H9 (cell line): ENCODE measurements at regions not wholly inside any gene's neighbourhood (a gene's known extent, or its start where the extent isn't known, plus 50 kb on each side); places are given as distances from the start of the nearest gene placed in this dataset.

Experiments used
- DNase-seq: peaks from one replicate; pipeline ENCODE4 v3.0.0-alpha.2; 2017
- H2AFZ ChIP-seq: one replicate; pipeline ENCODE4 v1.6.1; 2013; ENCODE audit warnings: mild to moderate bottlenecking, low read length, control low read depth, moderate library complexity
- H2AK5ac ChIP-seq: 2 replicates; pipeline ENCODE4 v1.6.1; 2013; ENCODE audit warnings: low read length, control low read depth, mixed read lengths; ENCODE audit not compliant: insufficient read length
- H2BK120ac ChIP-seq: one replicate; pipeline ENCODE4 v1.6.1; 2013; ENCODE audit warnings: low read depth, mild to moderate bottlenecking, low read length, control low read depth, inconsistent platforms; ENCODE audit not compliant: poor library complexity, severe bottlenecking
- H2BK12ac ChIP-seq: 2 replicates; pipeline ENCODE4 v1.6.1; 2013; ENCODE audit warnings: low read length, control low read depth, mixed read lengths, low read depth; ENCODE audit not compliant: insufficient read length
- H2BK15ac ChIP-seq: 2 replicates; pipeline ENCODE4 v1.6.1; 2013; ENCODE audit warnings: low read depth, low read length, control low read depth
- H2BK20ac ChIP-seq: one replicate; pipeline ENCODE4 v1.6.1; 2013; ENCODE audit warnings: low read depth, mild to moderate bottlenecking, low read length, control low read depth, inconsistent platforms; ENCODE audit not compliant: poor library complexity, severe bottlenecking
- H2BK5ac ChIP-seq: 2 replicates; pipeline ENCODE4 v1.6.1; 2013; ENCODE audit warnings: low read length, control low read depth, mixed read lengths; ENCODE audit not compliant: insufficient read length
- H3K14ac ChIP-seq: 2 replicates; pipeline ENCODE4 v1.6.1; 2013; ENCODE audit warnings: low read length, control low read depth; ENCODE audit not compliant: insufficient read depth
- H3K18ac ChIP-seq: 2 replicates; pipeline ENCODE4 v1.6.1; 2013; ENCODE audit warnings: low read depth, mild to moderate bottlenecking, mixed read lengths, low read length, control low read depth; ENCODE audit not compliant: insufficient read length
- H3K23ac ChIP-seq: 2 replicates; pipeline ENCODE4 v1.6.1; 2013; ENCODE audit warnings: low read length, control low read depth, mixed read lengths, low read depth; ENCODE audit not compliant: insufficient read length
- H3K23me2 ChIP-seq: 2 replicates; pipeline ENCODE4 v1.6.1; 2013; ENCODE audit warnings: low read depth, mild to moderate bottlenecking, mixed read lengths, low read length, control low read depth; ENCODE audit not compliant: insufficient read length, poor library complexity, severe bottlenecking
- H3K27ac ChIP-seq: 2 replicates; pipeline ENCODE4 v1.5.1; 2013; ENCODE audit warnings: low read length, control low read depth, mixed read lengths, low read depth; ENCODE audit not compliant: insufficient read length
- H3K27me3 ChIP-seq: 2 replicates; pipeline ENCODE4 v1.6.1; 2013; ENCODE audit warnings: low read length, control low read depth, inconsistent platforms; ENCODE audit not compliant: insufficient read depth
- H3K4ac ChIP-seq: 2 replicates; pipeline ENCODE4 v1.6.1; 2013; ENCODE audit warnings: low read depth, mild to moderate bottlenecking, control low read depth, inconsistent platforms, low read length, moderate library complexity
- H3K4me1 ChIP-seq: 2 replicates; pipeline ENCODE4 v1.6.1; 2013; ENCODE audit warnings: low read length, control low read depth, inconsistent platforms; ENCODE audit not compliant: insufficient read depth
- H3K4me2 ChIP-seq: 2 replicates; pipeline ENCODE4 v1.6.1; 2013; ENCODE audit warnings: low read length, control low read depth, mixed read lengths; ENCODE audit not compliant: insufficient read length, insufficient read depth
- H3K56ac ChIP-seq: 2 replicates; pipeline ENCODE4 v1.6.1; 2013; ENCODE audit warnings: low read depth, mild to moderate bottlenecking, mixed read lengths, low read length, control low read depth; ENCODE audit not compliant: insufficient read length
- H3K79me1 ChIP-seq: 2 replicates; pipeline ENCODE4 v1.6.1; 2013; ENCODE audit warnings: low read depth, mild to moderate bottlenecking, moderate library complexity, low read length, control low read depth, inconsistent platforms; ENCODE audit not compliant: insufficient read depth, poor library complexity, severe bottlenecking
- H3K79me2 ChIP-seq: 2 replicates; pipeline ENCODE4 v1.6.1; 2013; ENCODE audit warnings: low read length, control low read depth, inconsistent platforms; ENCODE audit not compliant: insufficient read depth
- H3K9ac ChIP-seq: 2 replicates; pipeline ENCODE4 v1.6.1; 2013; ENCODE audit warnings: low read length, control low read depth, mixed read lengths; ENCODE audit not compliant: insufficient read length; ENCODE audit errors: extremely low read depth
- H3K9me3 ChIP-seq: one replicate; pipeline ENCODE4 v1.6.1; 2013; ENCODE audit warnings: low read depth, low read length, inconsistent platforms; ENCODE audit not compliant: control insufficient read depth
- H3T11ph ChIP-seq: one replicate; pipeline ENCODE4 v1.6.1; 2013; ENCODE audit warnings: mild to moderate bottlenecking, low read length, control low read depth, inconsistent platforms
- H4K20me1 ChIP-seq: one replicate; pipeline ENCODE4 v1.6.1; 2013; ENCODE audit not compliant: control insufficient read depth, insufficient read length, insufficient read depth
- H4K5ac ChIP-seq: 2 replicates; pipeline ENCODE4 v1.6.1; 2013; ENCODE audit warnings: low read depth, mild to moderate bottlenecking, mixed read lengths, low read length, control low read depth; ENCODE audit not compliant: insufficient read length
- H4K8ac ChIP-seq: replicated peaks from 2 replicates; pipeline ENCODE4 v1.6.1; 2013; ENCODE audit warnings: low read length, control low read depth, mixed read lengths, low read depth; ENCODE audit not compliant: insufficient read length
- H4K91ac ChIP-seq: 2 replicates; pipeline ENCODE4 v1.6.1; 2013; ENCODE audit warnings: low read depth, mild to moderate bottlenecking, moderate library complexity, mixed read lengths, low read length, control low read depth; ENCODE audit not compliant: insufficient read length
- H3K27ac Mint-ChIP-seq, 3 experiments: 2 replicates in 2 of 3; 3 replicates in 1 of 3; pipeline ENCODE4 v1.8.0; 2020 to 2021; ENCODE audit warnings: mixed read lengths in 3 of 3, mild to moderate bottlenecking in 1 of 3, moderate library complexity in 1 of 3
- H3K27me3 Mint-ChIP-seq: 2 replicates; pipeline ENCODE4 v1.8.0; 2021; ENCODE audit warnings: low read depth, mild to moderate bottlenecking, moderate library complexity, mixed read lengths
- H3K36me3 Mint-ChIP-seq, 3 experiments: 2 replicates in 2 of 3; 3 replicates in 1 of 3; pipeline ENCODE4 v1.8.0; 2020 to 2021; ENCODE audit warnings: low read depth in 3 of 3, mixed read lengths in 3 of 3; ENCODE audit not compliant: insufficient read depth in 1 of 3
- H3K4me1 Mint-ChIP-seq, 2 experiments: 2 replicates each; pipeline ENCODE4 v1.8.0; 2020; ENCODE audit warnings: mixed read lengths in 2 of 2
- H3K4me3 Mint-ChIP-seq, 2 experiments: 2 replicates in 1 of 2; 3 replicates in 1 of 2; pipeline ENCODE4 v1.8.0; 2020 to 2021; ENCODE audit warnings: mild to moderate bottlenecking in 2 of 2, mixed read lengths in 2 of 2, moderate library complexity in 1 of 2
- H3K9me3 Mint-ChIP-seq, 2 experiments: 2 replicates in 1 of 2; 3 replicates in 1 of 2; pipeline ENCODE4 v1.8.0; 2020; ENCODE audit warnings: mild to moderate bottlenecking in 2 of 2, mixed read lengths in 2 of 2, moderate library complexity in 1 of 2
- CTCF ChIP-seq: fragments of 200-600 bp; sonication (generic); conservative IDR thresholded peaks from 3 replicates; pipeline ENCODE4 v1.8.0; 2021; ENCODE audit warnings: antibody characterized with exemption, mild to moderate bottlenecking
- WGBS: extraction: QIAGEN DNeasy Blood & Tissue Kit; methylation state at CpG from one replicate; pipeline ENCODE4 v1.1.7; 2013; ENCODE audit warnings: missing lambda C conversion rate, low lambda C conversion rate, mixed read lengths; ENCODE audit not compliant: insufficient read length; ENCODE audit errors: extremely low coverage; 5-methylcytosine and 5-hydroxymethylcytosine counted together

GRCh38 chr1:14009582-14009981 is 309.6 kb downstream of the PRDM2 start:
- H3K9me3 Mint-ChIP-seq = peaks cover 8 to 11% of the 10 kb centered on the region in 2 experiments
- no peak overlapping the region for H3T11ph ChIP-seq
- H3K4me1 ChIP-seq = no peaks in the 10 kb centered on the region; the same call in 1 of the 2 replicates
- no peaks in the 10 kb centered on the region for H3K23me2 ChIP-seq
- H3K18ac ChIP-seq = no peak overlapping the region
- no peak overlapping the region for H3K27ac ChIP-seq
- no peak overlapping the region for H3K56ac ChIP-seq
- H2BK20ac ChIP-seq = no peak overlapping the region
- no peaks in the 10 kb centered on the region for H3K9me3 ChIP-seq
- H3K36me3 Mint-ChIP-seq = peaks cover 0 to 13% (median 2%) of the 10 kb centered on the region in 3 experiments; a peak in 3 of 7 replicates
- no peak overlapping the region for H2AK5ac ChIP-seq
- H3K27ac Mint-ChIP-seq = no peak overlapping the region
- no peak overlapping the region for H3K9ac ChIP-seq
- no peak overlapping the region for H4K91ac ChIP-seq
- no peaks in the 10 kb centered on the region for H3K79me1 ChIP-seq
- H2BK15ac ChIP-seq = no peak overlapping the region
- no peak overlapping the region for H2BK12ac ChIP-seq
- H4K8ac ChIP-seq = no peak overlapping the region
- peaks cover 6% of the 10 kb centered on the region; the same call in 1 of the 2 replicates for H3K27me3 Mint-ChIP-seq
- no peak overlapping the region for H4K5ac ChIP-seq
- no CpG with 5 or more reads among the region's 3 CpGs for WGBS
- H2AFZ ChIP-seq = no peak overlapping the region
- no peak overlapping the region for H3K14ac ChIP-seq
- no peak for TF ChIP-seq CTCF
- DNase-seq = no peak
- no peaks in the 10 kb centered on the region for H3K27me3 ChIP-seq
- H2BK120ac ChIP-seq = no peak overlapping the region
- H3K4me3 Mint-ChIP-seq = no peak overlapping the region
- peaks cover 20 to 22% of the 10 kb centered on the region in 2 experiments for H3K4me1 Mint-ChIP-seq
- no peaks in the 10 kb centered on the region for H4K20me1 ChIP-seq
- no peak overlapping the region for H3K4me2 ChIP-seq
- H3K79me2 ChIP-seq = no peaks in the 10 kb centered on the region
- H3K23ac ChIP-seq = no peak overlapping the region
- no peak overlapping the region for H2BK5ac ChIP-seq
- H3K4ac ChIP-seq = no peak overlapping the region
